Thyroid gland (tissue), 4 donors: ENCODE measurements at regions not wholly inside any gene's neighbourhood (a gene's known extent, or its start where the extent isn't known, plus 50 kb on each side); places are given as distances from the start of the nearest gene placed in this dataset.

Source experiments
- CTCF ChIP-seq, 6 experiments: fragments of 200-600 bp in 3 of 6; fragments of 450-650 bp in 3 of 6; sonication (generic) in 3 of 6; IDR thresholded peaks; one replicate each; pipeline ENCODE4 v1.5.1; 2016 to 2019; ENCODE audit warnings: antibody characterized with exemption in 6 of 6, mild to moderate bottlenecking in 2 of 6, inconsistent platforms in 1 of 6, moderate library complexity in 1 of 6
- POLR2A ChIP-seq, 2 donors: fragments of 450-650 bp; IDR thresholded peaks; one replicate each; pipeline ENCODE4 v1.6.1; 2017; ENCODE audit warnings: antibody characterized with exemption in 2 of 2, mild to moderate bottlenecking in 2 of 2, moderate library complexity in 1 of 2

- TF ChIP-seq POLR2A (IDR thresholded peaks at IDR 0.05): no peak
- no peak for TF ChIP-seq CTCF (IDR thresholded peaks at IDR 0.05)
These were observed 312.6 kb downstream of the SFMBT2 start for GRCh38 chr10:7098160-7098762.
